GM23338 (cell line): ENCODE measurements at regions not wholly inside any gene's neighbourhood (a gene's known extent, or its start where the extent isn't known, plus 50 kb on each side); places are given as distances from the start of the nearest gene placed in this dataset.

Experiments used
- ATAC-seq: fragments of 200-7000 bp; cut with Tn5 transposase; 3 replicates; pipeline ENCODE4 v1.9.1; 2020
- DNase-seq: peaks from one replicate; pipeline ENCODE4 v3.0.0-alpha.2; 2015; ENCODE audit warnings: low spot score
- H2AFZ ChIP-seq: fragments of 200-600 bp; sonication (generic); 2 replicates; pipeline ENCODE4 v1.8.0; 2016; ENCODE audit warnings: antibody characterized with exemption, mild to moderate bottlenecking, moderate library complexity
- H3F3A ChIP-seq: fragments of 200-600 bp; sonication (generic); replicated peaks from 2 replicates; pipeline ENCODE4 v1.8.0; 2017; ENCODE audit warnings: antibody characterized with exemption, mixed run types, low read depth
- H3K27ac ChIP-seq: fragments of 200-600 bp; sonication (generic); 2 replicates; pipeline ENCODE4 v1.6.1; 2016; ENCODE audit warnings: low read depth
- H3K27me3 ChIP-seq: fragments of 200-600 bp; sonication (generic); 2 replicates; pipeline ENCODE4 v1.8.0; 2016; ENCODE audit warnings: mild to moderate bottlenecking, mixed run types, moderate library complexity; ENCODE audit not compliant: insufficient read depth
- H3K36me3 ChIP-seq: fragments of 200-600 bp; sonication (generic); 2 replicates; pipeline ENCODE4 v1.8.0; 2016; ENCODE audit warnings: mild to moderate bottlenecking; ENCODE audit not compliant: insufficient read depth
- H3K4me1 ChIP-seq: fragments of 200-600 bp; sonication (generic); 2 replicates; pipeline ENCODE4 v1.8.0; 2016; ENCODE audit warnings: mild to moderate bottlenecking, moderate library complexity; ENCODE audit not compliant: insufficient read depth
- H3K4me2 ChIP-seq: fragments of 200-600 bp; sonication (generic); 2 replicates; pipeline ENCODE4 v1.7.1; 2017; ENCODE audit warnings: mixed run types
- H3K4me3 ChIP-seq: fragments of 200-600 bp; sonication (generic); 2 replicates; pipeline ENCODE4 v1.6.1; 2016; ENCODE audit warnings: mixed run types
- H3K79me2 ChIP-seq: fragments of 200-600 bp; sonication (generic); replicated peaks from 2 replicates; pipeline ENCODE4 v1.8.0; 2017; ENCODE audit warnings: mild to moderate bottlenecking; ENCODE audit not compliant: insufficient read depth
- H3K9me2 ChIP-seq: fragments of 200-600 bp; sonication (generic); 2 replicates; pipeline ENCODE4 v1.8.0; 2017; ENCODE audit not compliant: insufficient read depth
- H4K20me1 ChIP-seq: fragments of 200-600 bp; sonication (generic); replicated peaks from 2 replicates; pipeline ENCODE4 v1.8.0; 2017; ENCODE audit warnings: mild to moderate bottlenecking; ENCODE audit not compliant: insufficient read depth
- H3K27ac Mint-ChIP-seq: 2 replicates; pipeline ENCODE4 v1.8.0; 2020; ENCODE audit warnings: inconsistent platforms, mild to moderate bottlenecking, moderate library complexity, mixed read lengths
- H3K27me3 Mint-ChIP-seq: 3 replicates; pipeline ENCODE4 v1.8.0; 2022; ENCODE audit warnings: low read depth, mild to moderate bottlenecking, moderate library complexity, mixed read lengths, inconsistent platforms; ENCODE audit not compliant: insufficient read depth, poor library complexity
- H3K36me3 Mint-ChIP-seq: 3 replicates; pipeline ENCODE4 v1.8.0; 2021; ENCODE audit warnings: low read depth, mild to moderate bottlenecking, inconsistent platforms, moderate library complexity, mixed read lengths
- H3K4me1 Mint-ChIP-seq: 3 replicates; pipeline ENCODE4 v1.8.0; 2020; ENCODE audit warnings: mild to moderate bottlenecking, inconsistent platforms, mixed read lengths
- H3K4me3 Mint-ChIP-seq: 3 replicates; pipeline ENCODE4 v1.8.0; 2021; ENCODE audit warnings: moderate library complexity, mild to moderate bottlenecking, inconsistent platforms, mixed read lengths
- H3K9me3 Mint-ChIP-seq: 3 replicates; pipeline ENCODE4 v1.8.0; 2020; ENCODE audit warnings: moderate library complexity, mild to moderate bottlenecking, inconsistent platforms, mixed read lengths
- CREB1 ChIP-seq: fragments of 250-450 bp; sonication (Bioruptor Pico); IDR thresholded peaks from 2 replicates; pipeline ENCODE4 v1.5.0; 2020; ENCODE audit warnings: low read depth, mild to moderate bottlenecking, moderate library complexity
- ETS1 ChIP-seq: IDR thresholded peaks from 2 replicates; pipeline ENCODE4 v1.6.1; 2016; ENCODE audit warnings: antibody characterized with exemption
- EZH2 ChIP-seq: fragments of 200-600 bp; sonication (generic); IDR thresholded peaks from one replicate; pipeline ENCODE4 v1.8.0; 2017; ENCODE audit warnings: antibody characterized with exemption, mild to moderate bottlenecking, low read depth; ENCODE audit not compliant: unreplicated experiment
- EZH2phosphoT487 ChIP-seq: fragments of 200-600 bp; sonication (generic); IDR thresholded peaks from one replicate; pipeline ENCODE4 v1.8.1; 2018; ENCODE audit warnings: antibody characterized with exemption; ENCODE audit not compliant: unreplicated experiment
- JUNB ChIP-seq: IDR thresholded peaks from one replicate; pipeline ENCODE4 v1.6.1; 2016; ENCODE audit warnings: antibody characterized with exemption; ENCODE audit not compliant: unreplicated experiment
- NANOG ChIP-seq: IDR thresholded peaks from 2 replicates; pipeline ENCODE4 v1.6.1; 2016; ENCODE audit warnings: antibody characterized with exemption, borderline replicate concordance
- POLR2AphosphoS5 ChIP-seq: IDR thresholded peaks from 2 replicates; pipeline ENCODE4 v1.6.1; 2016; ENCODE audit warnings: antibody characterized with exemption, low read depth
- REST ChIP-seq: IDR thresholded peaks from one replicate; pipeline ENCODE4 v1.6.1; 2018; ENCODE audit warnings: antibody characterized with exemption; ENCODE audit not compliant: unreplicated experiment
- STAT1 ChIP-seq: IDR thresholded peaks from one replicate; pipeline ENCODE4 v1.6.1; 2016; ENCODE audit warnings: antibody characterized with exemption; ENCODE audit not compliant: unreplicated experiment
- ZNF114 ChIP-seq: fragments of 250-450 bp; sonication (Bioruptor Pico); IDR thresholded peaks from 2 replicates; pipeline ENCODE4 v1.5.0; 2020; ENCODE audit warnings: mild to moderate bottlenecking, moderate library complexity
- ZNF331 ChIP-seq: fragments of 250-450 bp; sonication (Bioruptor Pico); IDR thresholded peaks from 2 replicates; pipeline ENCODE4 v1.5.0; 2020; ENCODE audit warnings: low read depth, mild to moderate bottlenecking, moderate library complexity
- TF ChIP-seq, protein P1 (sequence below): fragments of 250-450 bp; sonication (Bioruptor Pico); IDR thresholded peaks from 2 replicates; pipeline ENCODE4 v1.5.0; 2020; ENCODE audit warnings: mild to moderate bottlenecking, moderate library complexity
- TF ChIP-seq, protein P2 (sequence below), 2 experiments: fragments of 200-600 bp in 1 of 2; sonication (generic) in 1 of 2; conservative IDR thresholded peaks; 2 replicates each; pipeline versions ENCODE4 v1.5.1 to v1.6.1; 2016 to 2017; ENCODE audit warnings: antibody characterized with exemption in 2 of 2, low read depth in 2 of 2, mild to moderate bottlenecking in 2 of 2, moderate library complexity in 1 of 2

DNA sequence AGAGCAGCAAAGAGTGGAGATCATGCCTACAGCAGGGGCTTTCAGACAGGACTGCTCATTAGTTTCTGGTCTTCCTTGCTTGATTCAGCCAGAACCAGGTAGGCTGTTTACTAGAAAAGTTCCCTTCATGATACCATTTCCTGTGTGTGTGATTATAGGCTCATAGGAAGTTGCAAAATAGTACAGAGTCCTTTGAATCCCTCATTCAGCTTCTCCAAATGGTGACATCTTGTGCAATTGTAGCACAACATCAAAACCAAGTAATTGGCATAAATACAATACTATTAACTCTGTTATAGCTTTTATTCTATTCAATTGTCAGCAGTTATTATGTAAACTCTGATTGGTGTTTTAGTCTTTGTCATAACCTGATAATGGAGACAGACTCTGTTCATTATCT is 347.3 kb upstream of the CDH4 start:
- no peaks in the 10 kb centered on the region for H3K36me3 ChIP-seq
- Mint-ChIP-seq H3K4me3 (no peak overlapping the region), H3K27ac (no peak overlapping the region), H3K9me3 (peaks cover 4% of the 10 kb centered on the region; the same call in 2 of the 3 replicates), H3K4me1 (peaks cover 16% of the 10 kb centered on the region), H3K36me3 (peaks cover 6% of the 10 kb centered on the region; the same call in 1 of the 3 replicates), H3K27me3 (peaks cover 9% of the 10 kb centered on the region)
- no peak overlapping the region for H3K4me2 ChIP-seq
- H3K27me3 ChIP-seq = no peaks in the 10 kb centered on the region
- H3K9me2 ChIP-seq = no peaks in the 10 kb centered on the region; the same call in 1 of the 2 replicates
- no peak overlapping the region for H3K4me3 ChIP-seq
- H3K4me1 ChIP-seq = no peaks in the 10 kb centered on the region
- no peak overlapping the region for H3K27ac ChIP-seq
- no peaks in the 10 kb centered on the region for H3K79me2 ChIP-seq
- DNase-seq = no peak
- no peak overlapping the region for H2AFZ ChIP-seq
- H3F3A ChIP-seq = no peaks in the 10 kb centered on the region
- ATAC-seq = no peak
- no peaks in the 10 kb centered on the region for H4K20me1 ChIP-seq
- TF ChIP-seq EZH2 (no peak), ZNF114 (CRISPR knock-in tag) (no peak), JUNB (no peak), ZNF331 (CRISPR knock-in tag) (no peak), EZH2phosphoT487 (no peak), ETS1 (no peak), NANOG (no peak), STAT1 (no peak), CREB1 (CRISPR knock-in tag) (no peak), POLR2AphosphoS5 (no peak), REST (no peak)
- TF ChIP-seq, protein P1, sequence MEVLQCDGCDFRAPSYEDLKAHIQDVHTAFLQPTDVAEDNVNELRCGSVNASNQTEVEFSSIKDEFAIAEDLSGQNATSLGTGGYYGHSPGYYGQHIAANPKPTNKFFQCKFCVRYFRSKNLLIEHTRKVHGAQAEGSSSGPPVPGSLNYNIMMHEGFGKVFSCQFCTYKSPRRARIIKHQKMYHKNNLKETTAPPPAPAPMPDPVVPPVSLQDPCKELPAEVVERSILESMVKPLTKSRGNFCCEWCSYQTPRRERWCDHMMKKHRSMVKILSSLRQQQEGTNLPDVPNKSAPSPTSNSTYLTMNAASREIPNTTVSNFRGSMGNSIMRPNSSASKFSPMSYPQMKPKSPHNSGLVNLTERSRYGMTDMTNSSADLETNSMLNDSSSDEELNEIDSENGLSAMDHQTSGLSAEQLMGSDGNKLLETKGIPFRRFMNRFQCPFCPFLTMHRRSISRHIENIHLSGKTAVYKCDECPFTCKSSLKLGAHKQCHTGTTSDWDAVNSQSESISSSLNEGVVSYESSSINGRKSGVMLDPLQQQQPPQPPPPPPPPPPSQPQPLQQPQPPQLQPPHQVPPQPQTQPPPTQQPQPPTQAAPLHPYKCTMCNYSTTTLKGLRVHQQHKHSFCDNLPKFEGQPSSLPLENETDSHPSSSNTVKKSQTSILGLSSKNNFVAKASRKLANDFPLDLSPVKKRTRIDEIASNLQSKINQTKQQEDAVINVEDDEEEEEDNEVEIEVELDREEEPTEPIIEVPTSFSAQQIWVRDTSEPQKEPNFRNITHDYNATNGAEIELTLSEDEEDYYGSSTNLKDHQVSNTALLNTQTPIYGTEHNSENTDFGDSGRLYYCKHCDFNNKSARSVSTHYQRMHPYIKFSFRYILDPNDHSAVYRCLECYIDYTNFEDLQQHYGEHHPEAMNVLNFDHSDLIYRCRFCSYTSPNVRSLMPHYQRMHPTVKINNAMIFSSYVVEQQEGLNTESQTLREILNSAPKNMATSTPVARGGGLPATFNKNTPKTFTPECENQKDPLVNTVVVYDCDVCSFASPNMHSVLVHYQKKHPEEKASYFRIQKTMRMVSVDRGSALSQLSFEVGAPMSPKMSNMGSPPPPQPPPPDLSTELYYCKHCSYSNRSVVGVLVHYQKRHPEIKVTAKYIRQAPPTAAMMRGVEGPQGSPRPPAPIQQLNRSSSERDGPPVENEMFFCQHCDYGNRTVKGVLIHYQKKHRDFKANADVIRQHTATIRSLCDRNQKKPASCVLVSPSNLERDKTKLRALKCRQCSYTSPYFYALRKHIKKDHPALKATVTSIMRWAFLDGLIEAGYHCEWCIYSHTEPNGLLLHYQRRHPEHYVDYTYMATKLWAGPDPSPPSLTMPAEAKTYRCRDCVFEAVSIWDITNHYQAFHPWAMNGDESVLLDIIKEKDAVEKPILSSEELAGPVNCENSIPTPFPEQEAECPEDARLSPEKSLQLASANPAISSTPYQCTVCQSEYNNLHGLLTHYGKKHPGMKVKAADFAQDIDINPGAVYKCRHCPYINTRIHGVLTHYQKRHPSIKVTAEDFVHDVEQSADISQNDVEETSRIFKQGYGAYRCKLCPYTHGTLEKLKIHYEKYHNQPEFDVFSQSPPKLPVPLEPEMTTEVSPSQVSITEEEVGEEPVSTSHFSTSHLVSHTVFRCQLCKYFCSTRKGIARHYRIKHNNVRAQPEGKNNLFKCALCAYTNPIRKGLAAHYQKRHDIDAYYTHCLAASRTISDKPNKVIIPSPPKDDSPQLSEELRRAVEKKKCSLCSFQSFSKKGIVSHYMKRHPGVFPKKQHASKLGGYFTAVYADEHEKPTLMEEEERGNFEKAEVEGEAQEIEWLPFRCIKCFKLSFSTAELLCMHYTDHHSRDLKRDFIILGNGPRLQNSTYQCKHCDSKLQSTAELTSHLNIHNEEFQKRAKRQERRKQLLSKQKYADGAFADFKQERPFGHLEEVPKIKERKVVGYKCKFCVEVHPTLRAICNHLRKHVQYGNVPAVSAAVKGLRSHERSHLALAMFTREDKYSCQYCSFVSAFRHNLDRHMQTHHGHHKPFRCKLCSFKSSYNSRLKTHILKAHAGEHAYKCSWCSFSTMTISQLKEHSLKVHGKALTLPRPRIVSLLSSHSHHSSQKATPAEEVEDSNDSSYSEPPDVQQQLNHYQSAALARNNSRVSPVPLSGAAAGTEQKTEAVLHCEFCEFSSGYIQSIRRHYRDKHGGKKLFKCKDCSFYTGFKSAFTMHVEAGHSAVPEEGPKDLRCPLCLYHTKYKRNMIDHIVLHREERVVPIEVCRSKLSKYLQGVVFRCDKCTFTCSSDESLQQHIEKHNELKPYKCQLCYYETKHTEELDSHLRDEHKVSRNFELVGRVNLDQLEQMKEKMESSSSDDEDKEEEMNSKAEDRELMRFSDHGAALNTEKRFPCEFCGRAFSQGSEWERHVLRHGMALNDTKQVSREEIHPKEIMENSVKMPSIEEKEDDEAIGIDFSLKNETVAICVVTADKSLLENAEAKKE (CRISPR knock-in tag) = no peak
- TF ChIP-seq, protein P2, sequence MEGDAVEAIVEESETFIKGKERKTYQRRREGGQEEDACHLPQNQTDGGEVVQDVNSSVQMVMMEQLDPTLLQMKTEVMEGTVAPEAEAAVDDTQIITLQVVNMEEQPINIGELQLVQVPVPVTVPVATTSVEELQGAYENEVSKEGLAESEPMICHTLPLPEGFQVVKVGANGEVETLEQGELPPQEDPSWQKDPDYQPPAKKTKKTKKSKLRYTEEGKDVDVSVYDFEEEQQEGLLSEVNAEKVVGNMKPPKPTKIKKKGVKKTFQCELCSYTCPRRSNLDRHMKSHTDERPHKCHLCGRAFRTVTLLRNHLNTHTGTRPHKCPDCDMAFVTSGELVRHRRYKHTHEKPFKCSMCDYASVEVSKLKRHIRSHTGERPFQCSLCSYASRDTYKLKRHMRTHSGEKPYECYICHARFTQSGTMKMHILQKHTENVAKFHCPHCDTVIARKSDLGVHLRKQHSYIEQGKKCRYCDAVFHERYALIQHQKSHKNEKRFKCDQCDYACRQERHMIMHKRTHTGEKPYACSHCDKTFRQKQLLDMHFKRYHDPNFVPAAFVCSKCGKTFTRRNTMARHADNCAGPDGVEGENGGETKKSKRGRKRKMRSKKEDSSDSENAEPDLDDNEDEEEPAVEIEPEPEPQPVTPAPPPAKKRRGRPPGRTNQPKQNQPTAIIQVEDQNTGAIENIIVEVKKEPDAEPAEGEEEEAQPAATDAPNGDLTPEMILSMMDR (conservative IDR thresholded peaks at IDR 0.05; ENCODE audit: low read depth in 2 of 2) = no peak
